Cardiac muscle cell (in vitro differentiated cells and primary cell): ENCODE measurements at regions not wholly inside any gene's neighbourhood (a gene's known extent, or its start where the extent isn't known, plus 50 kb on each side); places are given as distances from the start of the nearest gene placed in this dataset.
"Not testable (repeated sequence)": the region's sequence is repeated elsewhere in the genome, so short reads cannot be mapped to it uniquely, and the experiment has no call there.

Experiments used
- DNase-seq, 2 donors: peaks; one replicate each; pipeline versions ENCODE4 v3.0.0 to v3.0.0-alpha.2; 2010 to 2017; ENCODE audit warnings: low read depth in 1 of 2, low spot score in 1 of 2
- H3K27ac ChIP-seq: fragments of 200-600 bp; sonication (generic); 2 replicates; pipeline ENCODE4 v1.5.1; 2016
- H3K27me3 ChIP-seq: fragments of 200-600 bp; sonication (generic); 2 replicates; pipeline ENCODE4 v1.6.0; 2016; ENCODE audit warnings: control low read depth
- H3K36me3 ChIP-seq: fragments of 200-600 bp; sonication (generic); 2 replicates; pipeline ENCODE4 v1.5.1; 2016; ENCODE audit warnings: control low read depth
- H3K4me1 ChIP-seq: fragments of 200-600 bp; sonication (generic); 2 replicates; pipeline ENCODE4 v1.8.1; 2017; ENCODE audit warnings: low read depth, mild to moderate bottlenecking, mixed run types
- H3K4me3 ChIP-seq: fragments of 200-600 bp; sonication (generic); 2 replicates; pipeline ENCODE4 v1.5.1; 2016; ENCODE audit warnings: mild to moderate bottlenecking
- H3K9me3 ChIP-seq: fragments of 200-600 bp; sonication (generic); 2 replicates; pipeline ENCODE4 v1.5.1; 2017; ENCODE audit warnings: low read depth, mild to moderate bottlenecking, control low read depth

DNA sequence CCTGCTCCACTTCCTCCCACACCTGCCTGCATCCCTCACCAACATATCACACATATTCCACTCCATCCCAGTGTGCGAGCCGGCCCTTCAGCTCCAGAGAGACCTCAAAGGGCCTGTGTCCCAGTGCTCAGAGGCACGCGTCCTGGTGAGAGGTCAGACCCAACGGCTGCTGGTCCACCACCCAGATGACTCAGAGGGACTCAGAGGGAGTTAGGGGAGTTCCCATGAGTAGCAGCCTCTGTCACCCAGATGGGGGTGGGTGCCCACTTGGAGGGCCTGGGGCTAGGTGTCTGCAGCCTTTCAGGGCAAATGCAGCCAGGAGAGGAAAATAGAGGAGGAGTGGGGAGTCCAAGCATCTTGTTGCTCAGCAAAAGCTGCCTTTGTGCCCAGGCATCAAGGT lies 333.8 kb upstream of the CHRNA7 start:
- not testable (repeated sequence) for H3K4me3 ChIP-seq, H3K27me3 ChIP-seq, H3K36me3 ChIP-seq, H3K27ac ChIP-seq, H3K9me3 ChIP-seq, DNase-seq, H3K4me1 ChIP-seq

- H3K9me3 ChIP-seq, H3K27ac ChIP-seq, H3K4me3 ChIP-seq, H3K27me3 ChIP-seq, H3K36me3 ChIP-seq, H3K4me1 ChIP-seq, DNase-seq: not testable (repeated sequence)
Measured at GRCh38 chr15:31705076-31705678, 325.1 kb upstream of the CHRNA7 start.

DNA sequence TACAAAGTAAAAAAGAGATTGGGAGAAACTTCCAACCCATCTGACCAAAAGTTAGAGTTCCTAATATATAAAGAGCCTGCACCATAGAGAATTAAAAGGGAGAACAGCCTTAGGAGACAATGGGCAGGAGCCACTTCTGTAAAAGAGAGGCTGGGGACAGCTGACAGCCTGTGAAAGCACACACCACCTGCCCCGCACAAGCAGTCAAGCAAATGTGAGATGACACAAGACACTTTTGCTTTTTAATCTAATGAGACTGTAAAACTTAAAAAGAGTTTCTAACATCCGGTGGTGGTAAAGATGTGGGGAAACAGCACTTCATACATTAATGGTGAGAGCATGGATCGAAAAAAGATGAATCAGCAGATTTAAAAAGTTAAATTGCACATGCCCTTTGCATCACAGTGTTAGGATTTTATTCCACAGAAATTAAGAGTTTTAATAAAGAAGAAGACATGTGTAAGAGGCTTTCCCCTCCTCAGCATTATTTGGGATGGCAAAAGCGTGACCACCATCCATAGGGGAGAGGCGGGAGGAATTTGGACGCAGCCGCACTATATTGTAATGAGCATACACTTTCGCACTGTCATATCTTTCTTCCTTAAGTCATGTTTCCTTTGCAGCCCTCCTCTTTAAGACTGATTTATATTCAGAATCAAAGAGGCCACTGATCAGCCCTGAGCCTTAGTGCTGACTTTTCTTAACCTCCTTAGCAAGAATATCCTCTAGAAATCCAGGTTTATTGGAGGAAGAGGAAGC lies 322.2 kb upstream of the CHRNA7 start:
- H3K27ac ChIP-seq, H3K36me3 ChIP-seq, H3K4me1 ChIP-seq, H3K9me3 ChIP-seq, H3K27me3 ChIP-seq, H3K4me3 ChIP-seq, DNase-seq: not testable (repeated sequence)

GRCh38 chr15:31708703-31709327 lies 321.5 kb upstream of the CHRNA7 start:
- DNase-seq, H3K4me1 ChIP-seq, H3K4me3 ChIP-seq: not testable (repeated sequence)

DNA sequence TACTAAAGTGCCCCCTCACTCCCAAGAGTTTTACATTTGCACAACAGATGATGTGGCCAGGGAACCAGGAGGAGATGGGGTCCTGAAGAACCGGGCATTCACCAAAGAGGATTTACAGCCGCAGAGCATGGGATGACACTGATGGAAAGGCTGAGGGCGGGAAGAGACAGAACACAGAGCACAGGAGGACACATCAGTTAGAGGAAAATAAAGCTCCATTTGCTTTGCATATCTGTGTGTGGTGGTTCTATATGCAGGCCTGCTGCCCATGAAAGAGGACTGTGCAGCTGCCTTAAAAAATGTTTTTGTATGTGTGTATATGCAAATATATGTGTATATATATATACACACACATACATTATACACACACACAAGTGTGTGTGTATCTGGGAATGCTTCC lies 320.8 kb upstream of the CHRNA7 start:
- H3K4me3 ChIP-seq, DNase-seq, H3K4me1 ChIP-seq, H3K27me3 ChIP-seq, H3K36me3 ChIP-seq, H3K9me3 ChIP-seq, H3K27ac ChIP-seq: not testable (repeated sequence)

More at GRCh38 chr15:31708703-31709327, 321.5 kb upstream of the CHRNA7 start:
- not testable (repeated sequence) for H3K9me3 ChIP-seq, H3K27me3 ChIP-seq, H3K27ac ChIP-seq, H3K36me3 ChIP-seq

DNA sequence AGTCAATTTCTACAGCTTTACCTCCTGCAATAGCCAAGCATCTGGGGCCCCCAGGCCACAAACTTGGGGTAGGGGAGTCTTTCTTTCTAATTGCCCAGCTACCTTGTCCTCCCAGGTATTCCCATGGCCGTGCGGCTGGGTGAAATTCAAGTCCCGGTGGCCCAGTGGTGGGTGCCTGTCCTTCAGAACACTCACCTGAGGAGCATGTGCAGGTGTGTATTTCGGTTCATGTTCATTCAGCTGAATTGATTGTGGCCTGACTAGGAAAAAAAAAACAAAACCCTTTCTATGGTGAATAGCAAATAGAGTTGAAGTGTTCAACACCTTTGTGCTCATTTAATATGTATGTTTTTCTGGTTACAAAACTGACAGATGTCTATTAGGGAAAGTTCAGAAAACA lies 319.5 kb upstream of the CHRNA7 start:
- H3K36me3 ChIP-seq, H3K4me3 ChIP-seq, DNase-seq, H3K4me1 ChIP-seq, H3K27me3 ChIP-seq, H3K27ac ChIP-seq, H3K9me3 ChIP-seq: not testable (repeated sequence)

DNA sequence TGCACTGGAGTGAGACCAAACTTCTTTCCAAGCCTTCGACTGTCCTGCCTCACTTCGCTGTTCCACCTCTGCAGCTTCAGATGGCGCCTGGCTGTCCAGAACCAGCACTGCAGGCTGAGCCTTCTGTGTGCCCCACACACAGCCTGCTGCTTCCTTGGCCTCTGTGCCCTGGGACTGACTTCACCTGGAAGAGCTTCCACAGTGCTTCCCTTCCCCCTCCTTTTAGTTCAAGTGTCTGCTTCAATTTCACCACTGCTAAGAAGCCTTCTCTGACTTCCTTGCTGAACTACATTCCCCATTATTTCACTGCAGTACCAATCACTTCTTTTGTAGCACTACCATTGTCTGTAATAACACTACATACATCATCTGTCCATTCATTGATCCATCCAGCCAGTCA lies 315.1 kb upstream of the CHRNA7 start:
- H3K9me3 ChIP-seq, DNase-seq, H3K36me3 ChIP-seq, H3K4me1 ChIP-seq, H3K27ac ChIP-seq, H3K4me3 ChIP-seq, H3K27me3 ChIP-seq: not testable (repeated sequence)

- H3K27me3 ChIP-seq, result not testable (repeated sequence)
Measured at GRCh38 chr15:31718625-31719024, 311.7 kb upstream of the CHRNA7 start.

GRCh38 chr15:31719396-31720022 lies 310.8 kb upstream of the CHRNA7 start:
- not testable (repeated sequence) for H3K36me3 ChIP-seq, H3K4me1 ChIP-seq, H3K9me3 ChIP-seq, H3K27me3 ChIP-seq, DNase-seq, H3K4me3 ChIP-seq, H3K27ac ChIP-seq

More at GRCh38 chr15:31718625-31719024, 311.7 kb upstream of the CHRNA7 start:
- not testable (repeated sequence) for H3K9me3 ChIP-seq, H3K27ac ChIP-seq, H3K36me3 ChIP-seq, H3K4me1 ChIP-seq, H3K4me3 ChIP-seq, DNase-seq

GRCh38 chr15:31723019-31723418 lies 307.3 kb upstream of the CHRNA7 start:
- DNase-seq, H3K27ac ChIP-seq, H3K4me3 ChIP-seq, H3K36me3 ChIP-seq, H3K4me1 ChIP-seq, H3K9me3 ChIP-seq, H3K27me3 ChIP-seq: not testable (repeated sequence)

DNA sequence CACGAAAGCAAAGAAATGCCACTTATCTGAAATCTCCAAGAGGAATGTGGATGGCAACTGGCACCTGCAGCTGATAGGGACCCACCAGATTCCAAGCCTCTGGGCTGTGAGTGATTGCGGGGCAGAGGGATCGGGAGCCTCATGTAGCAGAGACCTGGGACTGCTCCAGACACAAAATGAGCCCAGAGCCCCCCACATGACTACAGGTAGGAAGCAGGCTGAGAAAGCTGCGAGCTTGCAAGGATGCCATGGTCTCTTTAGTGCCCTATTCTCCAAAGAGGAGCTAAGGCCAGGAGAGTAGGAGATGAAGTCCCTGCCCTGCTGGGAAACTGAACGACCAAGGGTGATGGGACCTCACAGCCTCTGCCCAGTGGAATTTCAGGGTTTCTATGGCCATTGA lies 305.4 kb upstream of the CHRNA7 start:
- H3K27me3 ChIP-seq, H3K27ac ChIP-seq, H3K9me3 ChIP-seq, H3K4me3 ChIP-seq, DNase-seq, H3K36me3 ChIP-seq, H3K4me1 ChIP-seq: not testable (repeated sequence)

DNA sequence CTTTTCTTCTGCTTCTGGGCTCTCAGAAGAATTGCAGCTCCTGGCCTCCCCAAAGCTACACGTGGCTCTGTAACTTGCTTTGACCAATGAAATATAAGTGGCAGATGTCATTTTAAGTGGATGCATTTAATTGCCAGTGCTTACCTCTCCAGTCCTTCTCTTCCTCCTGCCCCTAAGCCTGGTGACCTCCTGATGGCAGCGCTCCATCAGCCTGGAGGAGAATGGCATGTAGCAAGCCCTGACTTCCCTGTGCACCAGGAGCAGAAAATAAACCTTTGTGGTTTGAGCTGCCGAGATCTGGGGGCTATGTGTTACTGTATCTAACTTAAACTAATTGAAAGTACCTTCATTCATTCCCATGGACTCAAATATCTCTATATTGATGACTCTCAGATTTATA lies 304.7 kb upstream of the CHRNA7 start:
- not testable (repeated sequence) for DNase-seq, H3K4me1 ChIP-seq

More for the DNA sequence above, 304.7 kb upstream of the CHRNA7 start:
- H3K27ac ChIP-seq, H3K4me3 ChIP-seq, H3K27me3 ChIP-seq, H3K9me3 ChIP-seq, H3K36me3 ChIP-seq: not testable (repeated sequence)
